Chondrocyte (in vitro differentiated cells): ENCODE measurements at regions not wholly inside any gene's neighbourhood (a gene's known extent, or its start where the extent isn't known, plus 50 kb on each side); places are given as distances from the start of the nearest gene placed in this dataset.

ENCODE experiments used
- DNase-seq: peaks from one replicate; pipeline ENCODE4 v3.0.0; 2021; ENCODE audit warnings: mixed read lengths, low spot score
- H3K27ac Mint-ChIP-seq: one replicate; pipeline ENCODE4 v1.8.0; 2021; ENCODE audit warnings: mild to moderate bottlenecking, moderate library complexity, mixed read lengths; ENCODE audit not compliant: unreplicated experiment
- H3K27me3 Mint-ChIP-seq: 2 replicates; pipeline ENCODE4 v1.8.0; 2021; ENCODE audit warnings: low read depth, mixed read lengths
- H3K36me3 Mint-ChIP-seq: 2 replicates; pipeline ENCODE4 v1.8.0; 2021; ENCODE audit warnings: low read depth, mixed read lengths
- H3K4me1 Mint-ChIP-seq: 2 replicates; pipeline ENCODE4 v1.8.0; 2021; ENCODE audit warnings: low read depth, mild to moderate bottlenecking, mixed read lengths
- H3K4me3 Mint-ChIP-seq: one replicate; pipeline ENCODE4 v1.8.0; 2021; ENCODE audit warnings: mild to moderate bottlenecking, moderate library complexity, mixed read lengths; ENCODE audit not compliant: unreplicated experiment
- H3K9me3 Mint-ChIP-seq: 2 replicates; pipeline ENCODE4 v1.8.0; 2021; ENCODE audit warnings: low read depth, mixed read lengths
- TF ChIP-seq, protein P1 (sequence below): fragments of 200-600 bp; sonication (generic); IDR thresholded peaks from 2 replicates; pipeline ENCODE4 v1.5.0; 2021; ENCODE audit warnings: antibody characterized with exemption, mild to moderate bottlenecking, moderate library complexity

DNA sequence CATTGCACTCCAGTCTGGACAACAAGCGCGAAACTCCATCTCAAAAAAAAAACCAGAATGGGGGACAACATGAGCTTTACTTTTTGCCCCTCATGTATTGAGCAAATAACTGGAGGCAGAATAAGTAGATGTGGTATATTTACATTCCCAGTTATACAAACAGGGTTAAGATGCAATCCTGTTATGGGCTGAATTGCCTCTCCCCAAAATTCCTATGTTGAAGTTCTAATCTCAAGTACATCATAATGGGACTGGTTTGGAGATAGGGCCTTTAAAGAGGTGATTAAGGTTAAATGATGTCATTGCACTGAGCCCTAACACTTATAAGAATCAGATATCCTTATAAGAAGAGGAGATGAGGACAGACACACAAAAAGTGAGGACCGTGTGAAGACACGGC, 319.8 kb upstream of the KLHL29 start:
- Mint-ChIP-seq H3K36me3 (no peaks in the 10 kb centered on the region), H3K27me3 (peaks cover 8% of the 10 kb centered on the region), H3K4me3 (no peak overlapping the region), H3K4me1 (no peaks in the 10 kb centered on the region), H3K27ac (no peak overlapping the region), H3K9me3 (no peaks in the 10 kb centered on the region)
- no peak for DNase-seq
- TF ChIP-seq, protein P1, sequence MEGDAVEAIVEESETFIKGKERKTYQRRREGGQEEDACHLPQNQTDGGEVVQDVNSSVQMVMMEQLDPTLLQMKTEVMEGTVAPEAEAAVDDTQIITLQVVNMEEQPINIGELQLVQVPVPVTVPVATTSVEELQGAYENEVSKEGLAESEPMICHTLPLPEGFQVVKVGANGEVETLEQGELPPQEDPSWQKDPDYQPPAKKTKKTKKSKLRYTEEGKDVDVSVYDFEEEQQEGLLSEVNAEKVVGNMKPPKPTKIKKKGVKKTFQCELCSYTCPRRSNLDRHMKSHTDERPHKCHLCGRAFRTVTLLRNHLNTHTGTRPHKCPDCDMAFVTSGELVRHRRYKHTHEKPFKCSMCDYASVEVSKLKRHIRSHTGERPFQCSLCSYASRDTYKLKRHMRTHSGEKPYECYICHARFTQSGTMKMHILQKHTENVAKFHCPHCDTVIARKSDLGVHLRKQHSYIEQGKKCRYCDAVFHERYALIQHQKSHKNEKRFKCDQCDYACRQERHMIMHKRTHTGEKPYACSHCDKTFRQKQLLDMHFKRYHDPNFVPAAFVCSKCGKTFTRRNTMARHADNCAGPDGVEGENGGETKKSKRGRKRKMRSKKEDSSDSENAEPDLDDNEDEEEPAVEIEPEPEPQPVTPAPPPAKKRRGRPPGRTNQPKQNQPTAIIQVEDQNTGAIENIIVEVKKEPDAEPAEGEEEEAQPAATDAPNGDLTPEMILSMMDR = no peak

GRCh38 chr2:23065936-23066335, 319.0 kb upstream of the KLHL29 start:
- no peaks in the 10 kb centered on the region for H3K9me3 Mint-ChIP-seq
- H3K4me1 Mint-ChIP-seq = no peaks in the 10 kb centered on the region
- TF ChIP-seq, protein P1 = no peak
- no peak for DNase-seq
- no peak overlapping the region for H3K27ac Mint-ChIP-seq
- H3K36me3 Mint-ChIP-seq = no peaks in the 10 kb centered on the region
- H3K27me3 Mint-ChIP-seq = peaks cover 8% of the 10 kb centered on the region
- H3K4me3 Mint-ChIP-seq = no peak overlapping the region

- no peak overlapping the region for H3K27ac Mint-ChIP-seq
- no peaks in the 10 kb centered on the region for H3K9me3 Mint-ChIP-seq
- peaks cover 5% of the 10 kb centered on the region for H3K27me3 Mint-ChIP-seq
- no peaks in the 10 kb centered on the region for H3K36me3 Mint-ChIP-seq
- H3K4me3 Mint-ChIP-seq = no peak overlapping the region
- DNase-seq = no peak
- H3K4me1 Mint-ChIP-seq = no peaks in the 10 kb centered on the region
- TF ChIP-seq, protein P1 = no peak
These were observed 318.3 kb upstream of the KLHL29 start for GRCh38 chr2:23066686-23067085.

DNA sequence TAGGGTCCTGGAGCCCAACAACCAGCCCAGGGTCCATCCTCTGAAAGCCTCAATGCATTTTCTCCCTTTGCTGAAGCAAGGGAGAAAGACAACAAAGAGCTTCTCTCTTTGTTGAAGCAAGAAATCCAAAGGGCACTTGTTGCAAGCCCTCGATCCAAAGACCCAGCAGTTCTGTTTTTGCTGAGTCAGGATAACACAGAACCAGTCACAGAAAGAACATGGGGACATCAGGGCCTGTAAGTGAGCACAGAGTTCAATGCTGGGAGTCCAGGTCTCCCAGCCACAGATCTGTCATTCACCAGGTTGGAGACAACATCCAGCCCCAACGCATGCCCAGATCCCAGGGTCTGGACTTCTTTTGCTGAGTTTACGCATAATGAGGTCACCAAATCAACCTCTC, 315.8 kb upstream of the KLHL29 start:
- no peak overlapping the region for H3K4me3 Mint-ChIP-seq
- TF ChIP-seq, protein P1 = no peak
- peaks cover 5% of the 10 kb centered on the region for H3K27me3 Mint-ChIP-seq
- H3K36me3 Mint-ChIP-seq = no peaks in the 10 kb centered on the region
- H3K4me1 Mint-ChIP-seq = no peaks in the 10 kb centered on the region
- DNase-seq = no peak
- H3K9me3 Mint-ChIP-seq = no peaks in the 10 kb centered on the region
- H3K27ac Mint-ChIP-seq = no peak overlapping the region

GRCh38 chr2:23069923-23070322, 315.1 kb upstream of the KLHL29 start:
- Mint-ChIP-seq H3K36me3 (no peaks in the 10 kb centered on the region), H3K4me3 (no peak overlapping the region), H3K9me3 (no peaks in the 10 kb centered on the region), H3K4me1 (no peaks in the 10 kb centered on the region), H3K27ac (no peak overlapping the region), H3K27me3 (peaks cover 8% of the 10 kb centered on the region)
- DNase-seq = no peak
- TF ChIP-seq, protein P1 = no peak
